ENCODE measurements at regions not wholly inside any gene's neighbourhood (a gene's known extent, or its start where the extent isn't known, plus 50 kb on each side); places are given as distances from the start of the nearest gene placed in this dataset.

DNA sequence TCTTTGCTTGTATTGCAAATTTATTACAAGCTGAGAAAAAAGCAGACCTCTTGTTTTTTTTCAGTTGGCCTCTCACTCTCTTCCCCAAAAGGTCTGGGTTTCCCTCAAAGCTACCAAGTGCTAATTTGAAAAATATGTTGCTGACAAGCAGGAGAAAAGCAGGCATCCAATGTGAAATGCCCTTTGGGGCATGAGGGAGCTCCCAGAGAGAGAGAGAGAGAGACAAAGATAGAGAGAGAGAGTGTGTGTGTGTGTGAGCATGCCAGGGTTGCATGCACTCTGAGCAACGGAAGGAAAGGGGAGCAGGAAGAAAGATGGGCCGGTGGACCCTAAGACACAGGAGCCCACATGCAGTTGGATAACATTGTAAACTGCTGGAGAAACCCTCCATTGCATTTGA is 358.4 kb downstream of the TMEM38B start:
- Histone ChIP-seq H3K79me1 (ENCODE audit: insufficient read depth, low read depth, low read length, poor library complexity, severe bottlenecking) (no peaks in the 10 kb centered on the region), H4K5ac (ENCODE audit: insufficient read length, low read depth, low read length) (no peak overlapping the region), H4K91ac (ENCODE audit: insufficient read length, low read depth, low read length) (no peak overlapping the region), H3K18ac (ENCODE audit: insufficient read length, low read depth, low read length) (no peak overlapping the region), H2BK5ac (ENCODE audit: insufficient read length, low read length) (no peak overlapping the region), H4K8ac (replicated peaks; ENCODE audit: insufficient read length, low read depth, low read length) (no peak overlapping the region), H3K56ac (ENCODE audit: insufficient read length, low read depth, low read length) (no peak overlapping the region), H3K27me3 (ENCODE audit: insufficient read depth, low read length) (no peaks in the 10 kb centered on the region), H3K27ac (ENCODE audit: insufficient read length, low read depth, low read length) (no peak overlapping the region), H3K23ac (ENCODE audit: insufficient read length, low read depth, low read length) (no peak overlapping the region), H2AFZ (ENCODE audit: low read length) (no peak overlapping the region), H3K9ac (ENCODE audit: extremely low read depth, insufficient read length, low read length) (no peak overlapping the region), H2BK120ac (ENCODE audit: low read depth, low read length, poor library complexity, severe bottlenecking) (no peak overlapping the region), H3K23me2 (ENCODE audit: insufficient read length, low read depth, low read length, poor library complexity, severe bottlenecking) (no peaks in the 10 kb centered on the region), H3K4me2 (ENCODE audit: insufficient read depth, insufficient read length, low read length) (no peak overlapping the region), H3K4ac (ENCODE audit: low read depth, low read length) (no peak overlapping the region), H4K20me1 (ENCODE audit: control insufficient read depth, insufficient read depth, insufficient read length) (no peaks in the 10 kb centered on the region), H2BK12ac (ENCODE audit: insufficient read length, low read depth, low read length) (no peak overlapping the region), H2BK20ac (ENCODE audit: low read depth, low read length, poor library complexity, severe bottlenecking) (no peak overlapping the region), H3K4me1 (ENCODE audit: insufficient read depth, low read length) (no peaks in the 10 kb centered on the region; the same call in 1 of the 2 replicates), H3K14ac (ENCODE audit: insufficient read depth, low read length) (no peak overlapping the region), H3T11ph (ENCODE audit: low read length) (no peak overlapping the region), H2BK15ac (ENCODE audit: low read depth, low read length) (no peak overlapping the region), H3K79me2 (ENCODE audit: insufficient read depth, low read length) (no peaks in the 10 kb centered on the region), H3K9me3 (ENCODE audit: control insufficient read depth, low read depth, low read length) (no peaks in the 10 kb centered on the region), H2AK5ac (ENCODE audit: insufficient read length, low read length) (no peak overlapping the region)
- Mint-ChIP-seq H3K27me3 (ENCODE audit: low read depth) (no peaks in the 10 kb centered on the region), H3K9me3 (peaks cover 3 to 8% of the 10 kb centered on the region in 2 experiments), H3K27ac (no peak overlapping the region; a peak in 2 of 7 replicates), H3K4me1 (peaks cover 10 to 13% of the 10 kb centered on the region in 2 experiments), H3K36me3 (ENCODE audit: insufficient read depth in 1 of 3, low read depth in 3 of 3) (peaks cover 0 to 7% (median 2%) of the 10 kb centered on the region in 3 experiments; a peak in 3 of 7 replicates), H3K4me3 (no peak overlapping the region)
- no peak for DNase-seq
- WGBS (ENCODE audit: extremely low coverage, insufficient read length, low lambda C conversion rate), result no CpG with 5 or more reads among the region's 2 CpGs
- TF ChIP-seq, protein P1, sequence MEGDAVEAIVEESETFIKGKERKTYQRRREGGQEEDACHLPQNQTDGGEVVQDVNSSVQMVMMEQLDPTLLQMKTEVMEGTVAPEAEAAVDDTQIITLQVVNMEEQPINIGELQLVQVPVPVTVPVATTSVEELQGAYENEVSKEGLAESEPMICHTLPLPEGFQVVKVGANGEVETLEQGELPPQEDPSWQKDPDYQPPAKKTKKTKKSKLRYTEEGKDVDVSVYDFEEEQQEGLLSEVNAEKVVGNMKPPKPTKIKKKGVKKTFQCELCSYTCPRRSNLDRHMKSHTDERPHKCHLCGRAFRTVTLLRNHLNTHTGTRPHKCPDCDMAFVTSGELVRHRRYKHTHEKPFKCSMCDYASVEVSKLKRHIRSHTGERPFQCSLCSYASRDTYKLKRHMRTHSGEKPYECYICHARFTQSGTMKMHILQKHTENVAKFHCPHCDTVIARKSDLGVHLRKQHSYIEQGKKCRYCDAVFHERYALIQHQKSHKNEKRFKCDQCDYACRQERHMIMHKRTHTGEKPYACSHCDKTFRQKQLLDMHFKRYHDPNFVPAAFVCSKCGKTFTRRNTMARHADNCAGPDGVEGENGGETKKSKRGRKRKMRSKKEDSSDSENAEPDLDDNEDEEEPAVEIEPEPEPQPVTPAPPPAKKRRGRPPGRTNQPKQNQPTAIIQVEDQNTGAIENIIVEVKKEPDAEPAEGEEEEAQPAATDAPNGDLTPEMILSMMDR (conservative IDR thresholded peaks at IDR 0.05), result no peak

Data from H9 (cell line).